ENCODE measurements at regions not wholly inside any gene's neighbourhood (a gene's known extent, or its start where the extent isn't known, plus 50 kb on each side); places are given as distances from the start of the nearest gene placed in this dataset.

GRCh38 chr5:89698028-89698427 is 711.5 kb downstream of the CETN3 start:
- Histone ChIP-seq H3K23me2 (ENCODE audit: low read depth, low read length) (no peaks in the 10 kb centered on the region), H4K91ac (replicated peaks; ENCODE audit: insufficient read length, low read length) (no peak overlapping the region), H4K8ac (ENCODE audit: extremely low read depth, insufficient read depth, low read length) (no peak overlapping the region), H3K79me2 (ENCODE audit: control insufficient read depth in 1 of 2, insufficient read depth in 2 of 2, low read length in 2 of 2) (no peaks in the 10 kb centered on the region), H3K27me3 (replicated peaks in 1 of 4; ENCODE audit: control insufficient read depth in 3 of 4, extremely low read depth in 1 of 4, insufficient read depth in 3 of 4, low read length in 3 of 4) (no peaks in the 10 kb centered on the region), H2AFZ (ENCODE audit: low read length) (peak overlapping the region; percentile 57; the same call in 1 of the 2 replicates), H3K9ac (replicated peaks in 1 of 4; ENCODE audit: extremely low read depth in 1 of 4, low read depth in 3 of 4, low read length in 3 of 4) (no peak overlapping the region), H2AK5ac (ENCODE audit: low read depth, low read length) (no peak overlapping the region), H3K79me1 (ENCODE audit: low read depth, low read length) (no peaks in the 10 kb centered on the region), H4K20me1 (replicated peaks in 1 of 2; ENCODE audit: control insufficient read depth in 1 of 2, insufficient read depth in 2 of 2, low read length in 2 of 2) (no peaks in the 10 kb centered on the region), H2BK20ac (ENCODE audit: low read length) (no peak overlapping the region; the same call in 1 of the 2 replicates), H2BK5ac (ENCODE audit: low read depth, low read length) (no peak overlapping the region), H3K18ac (ENCODE audit: extremely low read depth, low read length) (no peak overlapping the region; the same call in 1 of the 2 replicates), H3K27ac (ENCODE audit: low read depth, low read length) (no peak overlapping the region), H3K4me3 (ENCODE audit: extremely low read depth in 1 of 4, insufficient read depth in 2 of 4, low read depth in 3 of 4, low read length in 4 of 4) (no peak overlapping the region), H2BK15ac (ENCODE audit: low read length) (no peak overlapping the region), H3K56ac (replicated peaks; ENCODE audit: insufficient read length, low read depth, low read length) (no peak overlapping the region), H3K9me3 (ENCODE audit: insufficient read depth in 2 of 2, low read depth in 1 of 2, low read length in 1 of 2) (no peaks in the 10 kb centered on the region), H3K4ac (replicated peaks; ENCODE audit: insufficient read length, low read depth, low read length) (no peak overlapping the region), H3K23ac (ENCODE audit: insufficient read length) (no peak overlapping the region), H4K5ac (ENCODE audit: insufficient read length, low read depth, low read length) (no peak overlapping the region), H3K36me3 (ENCODE audit: control insufficient read depth in 2 of 4, insufficient read depth in 4 of 4, low read length in 3 of 4) (no peaks in the 10 kb centered on the region), H3K14ac (ENCODE audit: insufficient read length) (no peak overlapping the region), H3K4me2 (ENCODE audit: insufficient read depth in 1 of 2, low read depth in 2 of 2, low read length in 2 of 2) (no peak overlapping the region), H2BK120ac (replicated peaks; ENCODE audit: low read depth, low read length) (no peak overlapping the region), H2BK12ac (ENCODE audit: low read depth, low read length) (no peak overlapping the region; the same call in 1 of the 2 replicates), H3K4me1 (replicated peaks in 1 of 4; ENCODE audit: control insufficient read depth in 3 of 4, insufficient read depth in 4 of 4, low read length in 3 of 4) (peaks cover 0 to 9% (median under 1%) of the 10 kb centered on the region in 4 experiments; a peak in 2 of 7 replicates)
- DNase-seq (ENCODE audit: low read depth in 1 of 2, low spot score in 2 of 2) (no peak), FAIRE-seq (no peak)
- POLR2A ChIA-PET (ENCODE audit: partially characterized antibody), result no interaction called here
- CTCF ChIA-PET (ENCODE audit: partially characterized antibody), result no interaction called here
- WGBS, 2 experiments (ENCODE audit: extremely low coverage in 1 of 2, insufficient coverage in 1 of 2, insufficient read length in 1 of 2, insufficient replicate concordance in 2 of 2, low coverage in 1 of 2, low lambda C conversion rate in 2 of 2, missing lambda C conversion rate in 1 of 2), result 91 to 100% methylated on average over 1 to 2 of the region's 2 CpGs
- no peak for TF ChIP-seq SAP30 (IDR thresholded peaks at IDR 0.05; ENCODE audit: insufficient read depth, insufficient replicate concordance, low read length)
- TF ChIP-seq BCL11A (IDR thresholded peaks at IDR 0.05; ENCODE audit: low read depth in 2 of 2, low read length in 2 of 2), result no peak
- no peak for TF ChIP-seq CTBP2 (IDR thresholded peaks at IDR 0.05; ENCODE audit: borderline replicate concordance, insufficient read depth, insufficient read length, low read length)
- no peak for TF ChIP-seq MAX (IDR thresholded peaks at IDR 0.05)
- TF ChIP-seq, protein P1, sequence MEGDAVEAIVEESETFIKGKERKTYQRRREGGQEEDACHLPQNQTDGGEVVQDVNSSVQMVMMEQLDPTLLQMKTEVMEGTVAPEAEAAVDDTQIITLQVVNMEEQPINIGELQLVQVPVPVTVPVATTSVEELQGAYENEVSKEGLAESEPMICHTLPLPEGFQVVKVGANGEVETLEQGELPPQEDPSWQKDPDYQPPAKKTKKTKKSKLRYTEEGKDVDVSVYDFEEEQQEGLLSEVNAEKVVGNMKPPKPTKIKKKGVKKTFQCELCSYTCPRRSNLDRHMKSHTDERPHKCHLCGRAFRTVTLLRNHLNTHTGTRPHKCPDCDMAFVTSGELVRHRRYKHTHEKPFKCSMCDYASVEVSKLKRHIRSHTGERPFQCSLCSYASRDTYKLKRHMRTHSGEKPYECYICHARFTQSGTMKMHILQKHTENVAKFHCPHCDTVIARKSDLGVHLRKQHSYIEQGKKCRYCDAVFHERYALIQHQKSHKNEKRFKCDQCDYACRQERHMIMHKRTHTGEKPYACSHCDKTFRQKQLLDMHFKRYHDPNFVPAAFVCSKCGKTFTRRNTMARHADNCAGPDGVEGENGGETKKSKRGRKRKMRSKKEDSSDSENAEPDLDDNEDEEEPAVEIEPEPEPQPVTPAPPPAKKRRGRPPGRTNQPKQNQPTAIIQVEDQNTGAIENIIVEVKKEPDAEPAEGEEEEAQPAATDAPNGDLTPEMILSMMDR (IDR thresholded peaks at IDR 0.05; ENCODE audit: control extremely low read depth in 1 of 3, insufficient read depth in 1 of 3, low read depth in 1 of 3, low read length in 3 of 3), result no peak
- no peak for TF ChIP-seq KDM4A (IDR thresholded peaks at IDR 0.05; ENCODE audit: low read depth, low read length, severe bottlenecking)
- no peak for TF ChIP-seq USF2 (IDR thresholded peaks at IDR 0.05; ENCODE audit: low read length)
- no peak for TF ChIP-seq POLR2AphosphoS5 (IDR thresholded peaks at IDR 0.05; ENCODE audit: low read depth, low read length)
- TF ChIP-seq SRF (IDR thresholded peaks at IDR 0.05; ENCODE audit: low read depth, low read length), result no peak
- TF ChIP-seq JUND (IDR thresholded peaks at IDR 0.05; ENCODE audit: low read length), result no peak
